NCI-H187 (cell line): ENCODE measurements at regions not wholly inside any gene's neighbourhood (a gene's known extent, or its start where the extent isn't known, plus 50 kb on each side); places are given as distances from the start of the nearest gene placed in this dataset.

Source experiments
- DNase-seq, 2 experiments: peaks; one replicate each; lab custom pipeline; 2025; lab: John Stamatoyannopoulos, UW

DNA sequence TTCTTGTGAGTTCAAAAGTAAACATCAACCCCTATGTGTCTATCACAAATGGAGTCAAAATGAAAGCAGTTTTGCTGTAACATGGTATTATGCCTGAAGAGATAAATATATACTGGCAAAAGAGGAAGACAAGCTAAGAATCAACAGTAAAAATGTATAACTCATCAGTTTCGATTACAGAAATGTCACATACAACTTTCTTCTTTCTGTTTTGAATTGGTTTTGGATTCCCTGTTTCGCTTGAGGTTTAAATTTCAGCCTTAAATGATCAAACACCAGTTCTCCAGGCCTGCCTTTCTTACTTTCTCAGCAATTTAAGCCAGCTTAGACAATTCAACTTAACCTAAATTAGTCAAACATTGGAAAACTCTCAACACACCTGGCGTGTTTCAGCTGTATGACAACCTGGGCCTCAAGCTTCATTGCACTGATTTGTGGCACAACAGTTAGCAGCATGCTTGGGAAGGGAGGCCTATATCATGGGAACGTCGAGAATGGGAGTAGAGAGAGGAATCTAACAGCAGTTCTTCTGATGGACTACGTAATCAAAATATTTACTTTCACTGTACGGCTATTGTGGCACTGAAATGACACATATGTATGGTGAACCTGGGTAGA lies 51.9 kb upstream of the MARCKS start:
- no peak for DNase-seq

GRCh38 chr6:113805811-113806495 lies 51.2 kb upstream of the MARCKS start:
- DNase-seq = no peak
